OCI-LY3 (cell line): ENCODE measurements at regions not wholly inside any gene's neighbourhood (a gene's known extent, or its start where the extent isn't known, plus 50 kb on each side); places are given as distances from the start of the nearest gene placed in this dataset.

Experiments used
- H2AFZ ChIP-seq: fragments of 200-600, 300-600 bp; shearing (Covaris generic); 2 replicates; pipeline ENCODE4 v1.6.0; 2014; ENCODE audit warnings: antibody characterized with exemption, low read depth, low read length
- H3K27ac ChIP-seq: fragments of 200-600, 300-600 bp; sonication (generic); 2 replicates; pipeline ENCODE4 v1.5.1; 2014; ENCODE audit warnings: mild to moderate bottlenecking, low read length, moderate library complexity, mixed read lengths
- H3K27me3 ChIP-seq: fragments of 200-600, 300-600 bp; sonication (generic); 2 replicates; pipeline ENCODE4 v1.6.1; 2014; ENCODE audit warnings: low read depth, low read length, mixed read lengths
- H3K36me3 ChIP-seq: fragments of 200-600, 300-600 bp; sonication (generic); replicated peaks from 2 replicates; pipeline ENCODE3; 2014; ENCODE audit warnings: low read depth, low read length, mixed read lengths
- H3K4me1 ChIP-seq: fragments of 300-600, 200-600 bp; sonication (generic); 2 replicates; pipeline ENCODE4 v1.6.1; 2014; ENCODE audit warnings: low read length, mixed read lengths
- H3K4me2 ChIP-seq: fragments of 200-600, 300-600 bp; sonication (generic); 2 replicates; pipeline ENCODE4 v1.6.1; 2014; ENCODE audit warnings: low read length, mixed read lengths
- H3K4me3 ChIP-seq: fragments of 300-600, 200-600 bp; sonication (generic); 2 replicates; pipeline ENCODE4 v1.5.1; 2014; ENCODE audit warnings: antibody characterized with exemption, mild to moderate bottlenecking, low read length, moderate library complexity
- H3K79me2 ChIP-seq: fragments of 300-600, 200-600 bp; shearing (Covaris generic); 2 replicates; pipeline ENCODE4 v1.6.1; 2014; ENCODE audit warnings: mild to moderate bottlenecking, low read length, mixed read lengths
- H3K9ac ChIP-seq: fragments of 300-600, 200-600 bp; shearing (Covaris generic); 2 replicates; pipeline ENCODE4 v1.6.0; 2014; ENCODE audit warnings: mild to moderate bottlenecking, low read length, moderate library complexity
- H3K9me3 ChIP-seq: fragments of 200-600, 300-600 bp; shearing (Covaris generic); 2 replicates; pipeline ENCODE4 v1.6.1; 2014; ENCODE audit warnings: low read length, mixed read lengths; ENCODE audit not compliant: insufficient read depth
- H4K20me1 ChIP-seq: fragments of 200-600, 300-600 bp; sonication (generic); 2 replicates; pipeline ENCODE4 v1.6.1; 2016; ENCODE audit warnings: low read length, mixed read lengths; ENCODE audit not compliant: insufficient read depth
- EZH2phosphoT487 ChIP-seq: fragments of 200-600 bp; shearing (Covaris generic); IDR thresholded peaks from 2 replicates; pipeline ENCODE4 v1.6.1; 2018; ENCODE audit warnings: antibody characterized with exemption, mixed run types, low read depth
- TF ChIP-seq, protein P1 (sequence below): fragments of 200-600, 300-600 bp; sonication (generic); IDR thresholded peaks from 2 replicates; pipeline ENCODE4 v1.5.1; 2014; ENCODE audit warnings: antibody characterized with exemption, low read length, low read depth

DNA sequence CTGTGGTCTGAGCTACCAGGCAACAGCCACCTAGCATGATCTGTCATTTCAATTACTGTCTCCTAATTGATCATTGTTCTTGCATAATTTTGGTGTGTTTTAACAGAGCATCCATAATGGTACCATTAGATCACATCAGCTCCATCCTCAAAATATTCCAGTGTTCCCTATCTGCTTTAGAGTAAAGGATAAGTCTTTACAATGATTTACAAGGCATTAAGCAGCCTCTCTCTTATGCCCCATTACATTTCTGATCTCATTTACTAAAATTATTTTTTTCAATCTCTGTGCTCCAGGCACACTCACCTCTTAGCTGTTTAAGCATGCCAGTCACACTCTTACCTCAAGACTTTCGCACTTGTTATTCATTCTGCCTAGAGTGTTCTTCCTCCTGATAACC lies 389.9 kb upstream of the PTPRD start:
- Histone ChIP-seq H3K9ac (no peak overlapping the region), H3K27ac (no peak overlapping the region), H4K20me1 (no peaks in the 10 kb centered on the region)

DNA sequence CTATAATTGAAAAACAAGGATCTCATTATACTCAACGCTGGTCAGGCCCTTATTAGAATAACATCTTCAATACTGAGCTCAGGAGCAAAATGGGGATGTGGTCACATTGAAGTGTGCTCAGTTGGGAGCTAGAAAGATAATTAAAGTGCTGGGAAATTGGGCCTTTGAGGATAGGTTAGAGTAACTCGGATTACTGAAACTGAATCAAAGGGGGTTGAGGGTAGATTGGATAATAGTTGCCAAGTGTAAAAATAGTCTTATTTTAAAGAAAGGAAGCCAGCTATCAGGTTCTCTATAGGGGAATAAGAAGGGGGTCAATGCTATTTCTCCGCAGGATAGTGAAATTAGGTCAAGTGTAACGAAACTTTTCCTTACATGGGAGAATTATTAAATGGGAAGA lies 391.0 kb upstream of the PTPRD start:
- TF ChIP-seq, protein P1, sequence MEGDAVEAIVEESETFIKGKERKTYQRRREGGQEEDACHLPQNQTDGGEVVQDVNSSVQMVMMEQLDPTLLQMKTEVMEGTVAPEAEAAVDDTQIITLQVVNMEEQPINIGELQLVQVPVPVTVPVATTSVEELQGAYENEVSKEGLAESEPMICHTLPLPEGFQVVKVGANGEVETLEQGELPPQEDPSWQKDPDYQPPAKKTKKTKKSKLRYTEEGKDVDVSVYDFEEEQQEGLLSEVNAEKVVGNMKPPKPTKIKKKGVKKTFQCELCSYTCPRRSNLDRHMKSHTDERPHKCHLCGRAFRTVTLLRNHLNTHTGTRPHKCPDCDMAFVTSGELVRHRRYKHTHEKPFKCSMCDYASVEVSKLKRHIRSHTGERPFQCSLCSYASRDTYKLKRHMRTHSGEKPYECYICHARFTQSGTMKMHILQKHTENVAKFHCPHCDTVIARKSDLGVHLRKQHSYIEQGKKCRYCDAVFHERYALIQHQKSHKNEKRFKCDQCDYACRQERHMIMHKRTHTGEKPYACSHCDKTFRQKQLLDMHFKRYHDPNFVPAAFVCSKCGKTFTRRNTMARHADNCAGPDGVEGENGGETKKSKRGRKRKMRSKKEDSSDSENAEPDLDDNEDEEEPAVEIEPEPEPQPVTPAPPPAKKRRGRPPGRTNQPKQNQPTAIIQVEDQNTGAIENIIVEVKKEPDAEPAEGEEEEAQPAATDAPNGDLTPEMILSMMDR: no peak
- no peak for TF ChIP-seq EZH2phosphoT487
- no peaks in the 10 kb centered on the region for H3K9me3 ChIP-seq

More for the DNA sequence above, 389.9 kb upstream of the PTPRD start:
- Histone ChIP-seq H3K4me3 (no peak overlapping the region), H2AFZ (no peak overlapping the region; the same call in 1 of the 2 replicates), H3K36me3 (no peaks in the 10 kb centered on the region), H3K9me3 (no peaks in the 10 kb centered on the region), H3K4me1 (no peaks in the 10 kb centered on the region), H3K79me2 (no peaks in the 10 kb centered on the region), H3K4me2 (no peak overlapping the region), H3K27me3 (no peaks in the 10 kb centered on the region)
- TF ChIP-seq EZH2phosphoT487: no peak
- TF ChIP-seq, protein P1: no peak

DNA sequence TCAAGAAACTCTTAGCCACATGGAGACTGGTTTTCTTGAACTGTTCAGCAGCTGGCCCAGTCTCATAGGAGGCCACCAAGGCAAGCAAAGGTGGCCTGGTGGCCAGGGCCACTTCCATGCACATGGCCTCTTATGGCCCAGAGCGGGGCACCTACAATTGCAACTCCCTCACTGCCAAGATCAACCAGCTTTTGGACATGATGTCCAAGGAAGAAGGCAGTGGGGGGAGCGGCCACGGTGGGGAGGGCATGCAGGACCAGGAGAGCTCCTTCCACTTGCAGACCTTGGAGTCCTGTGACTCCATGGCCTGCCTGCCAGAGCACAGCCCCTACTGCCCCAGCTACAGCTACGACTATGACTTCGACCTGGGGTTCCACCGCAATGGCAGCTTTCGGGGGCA lies 398.9 kb upstream of the PTPRD start:
- no peaks in the 10 kb centered on the region for H4K20me1 ChIP-seq
- H3K79me2 ChIP-seq: no peaks in the 10 kb centered on the region
- H2AFZ ChIP-seq: no peak overlapping the region
- H3K9ac ChIP-seq: no peak overlapping the region
- H3K36me3 ChIP-seq: no peaks in the 10 kb centered on the region
- no peaks in the 10 kb centered on the region for H3K9me3 ChIP-seq
- TF ChIP-seq, protein P1: no peak
- no peak for TF ChIP-seq EZH2phosphoT487
- H3K4me2 ChIP-seq: no peak overlapping the region
- H3K27ac ChIP-seq: no peak overlapping the region
- no peak overlapping the region for H3K4me3 ChIP-seq
- H3K27me3 ChIP-seq: no peaks in the 10 kb centered on the region
- no peaks in the 10 kb centered on the region for H3K4me1 ChIP-seq

More for the DNA sequence above, 391.0 kb upstream of the PTPRD start:
- Histone ChIP-seq H3K36me3 (no peaks in the 10 kb centered on the region), H3K27ac (no peak overlapping the region), H3K4me2 (no peak overlapping the region), H3K27me3 (no peaks in the 10 kb centered on the region), H2AFZ (no peak overlapping the region), H3K4me1 (no peaks in the 10 kb centered on the region), H3K9ac (no peak overlapping the region), H4K20me1 (no peaks in the 10 kb centered on the region), H3K79me2 (no peaks in the 10 kb centered on the region), H3K4me3 (no peak overlapping the region)

DNA sequence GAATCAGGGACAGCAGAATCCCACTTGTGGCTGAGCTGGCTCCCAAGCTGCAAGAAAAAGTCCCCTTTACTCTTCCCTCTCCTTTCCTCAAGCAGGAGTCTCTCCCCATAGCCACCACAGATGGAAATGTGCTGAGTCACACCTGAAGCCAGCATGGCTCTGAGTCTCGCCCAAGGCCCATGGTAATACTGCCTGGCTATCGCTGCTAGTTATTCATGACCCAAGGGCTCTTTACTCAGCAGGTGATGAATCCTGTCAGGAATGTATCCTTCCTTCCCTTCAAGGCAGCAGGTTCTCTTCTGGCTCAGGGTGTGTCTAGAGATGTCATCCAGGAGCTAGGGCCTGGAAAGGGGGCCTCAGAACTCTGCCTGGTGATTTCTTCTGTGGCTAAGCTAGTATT lies 403.3 kb upstream of the PTPRD start:
- Histone ChIP-seq H3K9me3 (no peaks in the 10 kb centered on the region), H3K9ac (no peak overlapping the region), H3K4me2 (no peak overlapping the region), H3K27ac (no peak overlapping the region), H4K20me1 (no peaks in the 10 kb centered on the region), H3K36me3 (no peaks in the 10 kb centered on the region), H3K4me3 (no peak overlapping the region), H2AFZ (no peak overlapping the region), H3K4me1 (no peaks in the 10 kb centered on the region), H3K79me2 (no peaks in the 10 kb centered on the region), H3K27me3 (no peaks in the 10 kb centered on the region)
- TF ChIP-seq, protein P1: no peak
- TF ChIP-seq EZH2phosphoT487: no peak
